WTC11 (cell line): ENCODE measurements at regions not wholly inside any gene's neighbourhood (a gene's known extent, or its start where the extent isn't known, plus 50 kb on each side); places are given as distances from the start of the nearest gene placed in this dataset.

Experiments used
- CTCF ChIP-seq: fragments of 200-600 bp; IDR thresholded peaks from 2 replicates; pipeline ENCODE4 v1.8.0; 2022; ENCODE audit warnings: antibody characterized with exemption
- ESRRA ChIP-seq: sonication (generic); formaldehyde crosslinking; IDR thresholded peaks from 2 replicates; pipeline ENCODE4 v1.8.1; 2022; ENCODE audit warnings: mild to moderate bottlenecking, missing genetic modification reagents, borderline replicate concordance
- FOXJ3 ChIP-seq: sonication (generic); formaldehyde crosslinking; IDR thresholded peaks from 2 replicates; pipeline ENCODE4 v1.9.0; 2021; ENCODE audit warnings: missing genetic modification reagents, mild to moderate bottlenecking, borderline replicate concordance
- FOXP4 ChIP-seq: sonication (generic); formaldehyde crosslinking; IDR thresholded peaks from 2 replicates; pipeline ENCODE4 v1.8.0; 2022; ENCODE audit warnings: mild to moderate bottlenecking, missing genetic modification reagents
- HMGXB4 ChIP-seq: sonication (generic); formaldehyde crosslinking; IDR thresholded peaks from 2 replicates; pipeline ENCODE4 v1.8.1; 2023; ENCODE audit warnings: mild to moderate bottlenecking, moderate library complexity, missing genetic modification reagents
- SMAD4 ChIP-seq: sonication (generic); formaldehyde crosslinking; IDR thresholded peaks from 2 replicates; pipeline ENCODE4 v1.8.0; 2022; ENCODE audit warnings: mild to moderate bottlenecking, missing genetic modification reagents
- ZNF263 ChIP-seq: sonication (generic); formaldehyde crosslinking; IDR thresholded peaks from 2 replicates; pipeline ENCODE4 v1.8.1; 2022; ENCODE audit warnings: low read depth, mild to moderate bottlenecking, moderate library complexity, missing genetic modification reagents

- TF ChIP-seq ESRRA (CRISPR knock-in tag) = no peak
- no peak for TF ChIP-seq CTCF
- TF ChIP-seq SMAD4 = no peak
- TF ChIP-seq ZNF263 = no peak
- TF ChIP-seq HMGXB4 (CRISPR knock-in tag) = no peak
- no peak for TF ChIP-seq FOXJ3 (CRISPR knock-in tag)
- no peak for TF ChIP-seq FOXP4
Measured at GRCh38 chr4:94152466-94152865, 55.2 kb upstream of the SMARCAD1 start.
